ENCODE measurements at regions not wholly inside any gene's neighbourhood (a gene's known extent, or its start where the extent isn't known, plus 50 kb on each side); places are given as distances from the start of the nearest gene placed in this dataset.
"Not testable (repeated sequence)": the region's sequence is repeated elsewhere in the genome, so short reads cannot be mapped to it uniquely, and the experiment has no call there.

- no peak overlapping the region for H3K27ac ChIP-seq
- no peak for TF ChIP-seq CTCF (conservative IDR thresholded peaks at IDR 0.05)
Observed at GRCh38 chr11:97685695-97686094, 1295.9 kb downstream of the JRKL start.

- no peak overlapping the region for H3K27ac ChIP-seq
- no peak for TF ChIP-seq CTCF (conservative IDR thresholded peaks at IDR 0.05)
Observed at GRCh38 chr11:97687111-97687510, 1297.3 kb downstream of the JRKL start.

- no peak overlapping the region for H3K27ac ChIP-seq
- no peak for TF ChIP-seq CTCF (conservative IDR thresholded peaks at IDR 0.05)
Observed at GRCh38 chr11:97691061-97691460, 1301.2 kb downstream of the JRKL start.

GRCh38 chr11:97702951-97703350 is 1313.1 kb downstream of the JRKL start:
- no peak for TF ChIP-seq CTCF (conservative IDR thresholded peaks at IDR 0.05)
- no peak overlapping the region for H3K27ac ChIP-seq

GRCh38 chr11:97703851-97704250 is 1314.0 kb downstream of the JRKL start:
- no peak overlapping the region for H3K27ac ChIP-seq
- no peak for TF ChIP-seq CTCF (conservative IDR thresholded peaks at IDR 0.05)

GRCh38 chr11:97705441-97705840 is 1315.3 kb upstream of the CNTN5 start:
- H3K27ac ChIP-seq, result not testable (repeated sequence)

GRCh38 chr11:97717922-97718321 is 1302.8 kb upstream of the CNTN5 start:
- no peak overlapping the region for H3K27ac ChIP-seq
- no peak for TF ChIP-seq CTCF (conservative IDR thresholded peaks at IDR 0.05)

GRCh38 chr11:97722065-97722464 is 1298.7 kb upstream of the CNTN5 start:
- no peak overlapping the region for H3K27ac ChIP-seq
- TF ChIP-seq CTCF (conservative IDR thresholded peaks at IDR 0.05), result no peak
